ENCODE measurements at regions not wholly inside any gene's neighbourhood (a gene's known extent, or its start where the extent isn't known, plus 50 kb on each side); places are given as distances from the start of the nearest gene placed in this dataset.

DNA sequence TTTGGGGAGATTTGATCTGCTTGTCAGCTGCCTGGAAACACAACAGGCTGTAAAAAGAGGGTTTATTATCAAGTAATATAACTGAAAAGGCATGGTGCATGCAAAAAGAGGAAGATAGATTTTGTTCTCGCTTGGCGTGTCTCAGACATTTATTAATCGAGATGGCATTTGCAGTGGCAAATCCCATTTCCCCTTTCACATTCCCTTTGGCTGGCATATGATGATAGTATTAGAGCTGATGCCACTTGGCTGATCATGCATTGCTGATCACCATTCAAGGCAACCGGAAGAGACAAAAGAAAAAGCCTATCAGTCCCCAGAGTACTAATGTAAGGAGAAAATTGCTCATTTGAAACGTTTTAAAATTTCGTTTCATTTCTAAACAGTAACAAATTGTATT, 101.8 kb downstream of the ZIC3 start:
- TF ChIP-seq, protein P1, sequence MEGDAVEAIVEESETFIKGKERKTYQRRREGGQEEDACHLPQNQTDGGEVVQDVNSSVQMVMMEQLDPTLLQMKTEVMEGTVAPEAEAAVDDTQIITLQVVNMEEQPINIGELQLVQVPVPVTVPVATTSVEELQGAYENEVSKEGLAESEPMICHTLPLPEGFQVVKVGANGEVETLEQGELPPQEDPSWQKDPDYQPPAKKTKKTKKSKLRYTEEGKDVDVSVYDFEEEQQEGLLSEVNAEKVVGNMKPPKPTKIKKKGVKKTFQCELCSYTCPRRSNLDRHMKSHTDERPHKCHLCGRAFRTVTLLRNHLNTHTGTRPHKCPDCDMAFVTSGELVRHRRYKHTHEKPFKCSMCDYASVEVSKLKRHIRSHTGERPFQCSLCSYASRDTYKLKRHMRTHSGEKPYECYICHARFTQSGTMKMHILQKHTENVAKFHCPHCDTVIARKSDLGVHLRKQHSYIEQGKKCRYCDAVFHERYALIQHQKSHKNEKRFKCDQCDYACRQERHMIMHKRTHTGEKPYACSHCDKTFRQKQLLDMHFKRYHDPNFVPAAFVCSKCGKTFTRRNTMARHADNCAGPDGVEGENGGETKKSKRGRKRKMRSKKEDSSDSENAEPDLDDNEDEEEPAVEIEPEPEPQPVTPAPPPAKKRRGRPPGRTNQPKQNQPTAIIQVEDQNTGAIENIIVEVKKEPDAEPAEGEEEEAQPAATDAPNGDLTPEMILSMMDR (conservative IDR thresholded peaks at IDR 0.05; ENCODE audit: low read length) = no peak
- no peak for TF ChIP-seq EZH2phosphoT487 (IDR thresholded peaks at IDR 0.05; ENCODE audit: borderline replicate concordance)
